Erythroblast (primary cell): ENCODE measurements at regions not wholly inside any gene's neighbourhood (a gene's known extent, or its start where the extent isn't known, plus 50 kb on each side); places are given as distances from the start of the nearest gene placed in this dataset.

ENCODE experiments used
- GATA1 ChIP-seq: IDR thresholded peaks from 2 replicates; pipeline ENCODE4 v1.6.1; 2011; ENCODE audit warnings: low read depth, mild to moderate bottlenecking, control low read depth, low read length, moderate library complexity
- POLR2A ChIP-seq: IDR thresholded peaks from 2 replicates; pipeline ENCODE4 v1.6.1; 2011; ENCODE audit warnings: mild to moderate bottlenecking, low read length

DNA sequence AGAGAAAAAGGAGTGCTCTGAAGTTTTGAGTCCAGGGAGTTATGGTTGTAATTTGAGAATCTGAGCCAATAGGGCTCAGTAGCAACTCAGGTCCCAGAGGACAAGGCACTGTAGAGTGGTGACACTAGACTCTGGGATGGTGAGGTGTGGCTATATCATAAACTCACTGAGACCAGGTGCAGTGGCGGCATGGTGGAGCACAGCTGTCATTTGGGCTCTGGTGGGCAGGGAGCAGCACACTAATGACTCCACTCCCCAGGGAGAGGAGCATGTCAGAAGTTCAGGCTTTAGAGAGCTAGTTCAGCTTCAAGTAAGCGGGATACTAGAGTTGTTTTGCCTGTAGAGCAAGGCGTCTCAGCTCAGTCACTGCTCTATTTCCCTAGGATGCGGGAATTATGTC is 165.4 kb upstream of the USP38 start:
- TF ChIP-seq POLR2A: no peak
- no peak for TF ChIP-seq GATA1
